ENCODE measurements at regions not wholly inside any gene's neighbourhood (a gene's known extent, or its start where the extent isn't known, plus 50 kb on each side); places are given as distances from the start of the nearest gene placed in this dataset.

DNA sequence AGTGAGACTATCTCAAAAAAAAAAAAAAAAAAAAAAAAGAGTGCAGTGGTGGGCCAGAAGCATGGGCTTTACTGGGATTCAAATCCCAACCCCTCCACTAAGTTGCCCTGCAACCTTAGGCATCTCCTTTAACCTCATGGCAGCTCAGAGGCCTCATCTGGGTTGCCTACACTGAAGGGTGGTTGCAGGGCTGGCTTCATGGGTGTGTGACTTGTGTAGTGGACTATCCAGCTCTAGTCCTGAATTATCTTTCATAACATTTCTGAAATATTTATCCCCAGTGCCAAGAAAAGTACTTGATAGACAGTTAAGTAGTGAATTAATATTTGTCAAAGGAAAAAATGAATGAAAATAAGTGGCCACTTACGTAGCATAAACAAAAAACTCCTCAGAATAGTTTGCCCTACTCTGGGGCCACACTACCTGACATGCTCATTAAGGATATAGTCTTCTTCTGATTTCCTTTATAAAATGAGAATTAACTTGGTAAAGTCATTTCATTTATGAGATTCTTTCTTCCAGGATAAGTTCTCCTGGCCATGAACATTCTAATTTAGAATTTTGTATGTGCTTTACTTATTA is 116.0 kb upstream of the SYT13 start:
- TF ChIP-seq POLR2AphosphoS5 (IDR thresholded peaks at IDR 0.05; ENCODE audit: low read depth, low read length) (no peak), TAF1 (IDR thresholded peaks at IDR 0.05; ENCODE audit: borderline replicate concordance, insufficient read depth, low read length) (no peak), SIN3A (IDR thresholded peaks at IDR 0.05; ENCODE audit: borderline replicate concordance, insufficient read depth, low read length) (no peak), FOXP2 (optimal IDR thresholded peaks at IDR 0.05; ENCODE audit: borderline replicate concordance, extremely low read depth, extremely low read length, insufficient read depth) (no peak)
- TF ChIP-seq, protein P1, sequence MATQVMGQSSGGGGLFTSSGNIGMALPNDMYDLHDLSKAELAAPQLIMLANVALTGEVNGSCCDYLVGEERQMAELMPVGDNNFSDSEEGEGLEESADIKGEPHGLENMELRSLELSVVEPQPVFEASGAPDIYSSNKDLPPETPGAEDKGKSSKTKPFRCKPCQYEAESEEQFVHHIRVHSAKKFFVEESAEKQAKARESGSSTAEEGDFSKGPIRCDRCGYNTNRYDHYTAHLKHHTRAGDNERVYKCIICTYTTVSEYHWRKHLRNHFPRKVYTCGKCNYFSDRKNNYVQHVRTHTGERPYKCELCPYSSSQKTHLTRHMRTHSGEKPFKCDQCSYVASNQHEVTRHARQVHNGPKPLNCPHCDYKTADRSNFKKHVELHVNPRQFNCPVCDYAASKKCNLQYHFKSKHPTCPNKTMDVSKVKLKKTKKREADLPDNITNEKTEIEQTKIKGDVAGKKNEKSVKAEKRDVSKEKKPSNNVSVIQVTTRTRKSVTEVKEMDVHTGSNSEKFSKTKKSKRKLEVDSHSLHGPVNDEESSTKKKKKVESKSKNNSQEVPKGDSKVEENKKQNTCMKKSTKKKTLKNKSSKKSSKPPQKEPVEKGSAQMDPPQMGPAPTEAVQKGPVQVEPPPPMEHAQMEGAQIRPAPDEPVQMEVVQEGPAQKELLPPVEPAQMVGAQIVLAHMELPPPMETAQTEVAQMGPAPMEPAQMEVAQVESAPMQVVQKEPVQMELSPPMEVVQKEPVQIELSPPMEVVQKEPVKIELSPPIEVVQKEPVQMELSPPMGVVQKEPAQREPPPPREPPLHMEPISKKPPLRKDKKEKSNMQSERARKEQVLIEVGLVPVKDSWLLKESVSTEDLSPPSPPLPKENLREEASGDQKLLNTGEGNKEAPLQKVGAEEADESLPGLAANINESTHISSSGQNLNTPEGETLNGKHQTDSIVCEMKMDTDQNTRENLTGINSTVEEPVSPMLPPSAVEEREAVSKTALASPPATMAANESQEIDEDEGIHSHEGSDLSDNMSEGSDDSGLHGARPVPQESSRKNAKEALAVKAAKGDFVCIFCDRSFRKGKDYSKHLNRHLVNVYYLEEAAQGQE (IDR thresholded peaks at IDR 0.05; ENCODE audit: insufficient read depth in 1 of 2, low read depth in 2 of 2, low read length in 2 of 2) = no peak

DNA sequence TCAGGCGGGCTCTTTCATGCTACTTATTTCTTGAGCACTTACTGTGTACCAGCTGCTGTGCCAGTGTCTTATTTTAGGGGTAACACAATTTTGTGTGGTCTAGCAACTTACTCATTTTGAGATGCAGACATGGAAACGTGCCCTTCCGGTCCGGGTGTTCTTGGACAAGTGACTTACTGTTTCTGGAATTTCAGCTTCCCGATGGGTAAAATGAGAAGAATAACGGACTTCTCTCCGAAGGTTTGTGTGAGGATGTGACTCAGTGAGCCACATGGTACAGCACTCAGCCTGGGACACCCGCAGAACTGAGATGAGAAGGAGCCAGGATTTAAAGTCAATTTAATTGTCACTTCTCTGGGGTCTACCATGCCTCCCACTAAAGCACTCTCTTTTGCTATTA is 114.5 kb upstream of the SYT13 start:
- TF ChIP-seq, protein P1 (IDR thresholded peaks at IDR 0.05; ENCODE audit: insufficient read depth in 1 of 2, low read depth in 2 of 2, low read length in 2 of 2) = no peak
- TF ChIP-seq FOXP2 (optimal IDR thresholded peaks at IDR 0.05; ENCODE audit: borderline replicate concordance, extremely low read depth, extremely low read length, insufficient read depth) (no peak), POLR2AphosphoS5 (IDR thresholded peaks at IDR 0.05; ENCODE audit: low read depth, low read length) (no peak), TAF1 (IDR thresholded peaks at IDR 0.05; ENCODE audit: borderline replicate concordance, insufficient read depth, low read length) (no peak), SIN3A (IDR thresholded peaks at IDR 0.05; ENCODE audit: borderline replicate concordance, insufficient read depth, low read length) (no peak)

DNA sequence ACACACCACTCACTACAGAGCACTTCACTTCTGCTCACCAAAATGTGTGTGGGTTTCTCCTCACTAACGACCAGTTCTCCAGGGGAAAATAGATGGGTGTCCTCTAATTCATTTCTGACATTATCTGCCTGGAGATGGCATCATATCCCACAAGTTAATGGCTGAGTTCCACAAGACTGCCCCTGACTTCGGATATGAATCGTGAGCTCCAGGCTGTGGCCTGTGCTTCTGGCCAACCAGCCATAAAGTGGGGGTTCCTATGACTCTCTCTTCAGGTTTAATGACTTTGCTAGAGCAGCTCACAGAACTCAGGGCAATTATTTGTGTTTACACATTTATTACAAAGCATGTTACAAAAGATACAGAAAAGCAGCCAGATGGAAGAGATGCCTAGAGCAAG is 113.0 kb upstream of the SYT13 start:
- TF ChIP-seq FOXP2 (optimal IDR thresholded peaks at IDR 0.05; ENCODE audit: borderline replicate concordance, extremely low read depth, extremely low read length, insufficient read depth) (no peak), POLR2AphosphoS5 (IDR thresholded peaks at IDR 0.05; ENCODE audit: low read depth, low read length) (no peak), TAF1 (IDR thresholded peaks at IDR 0.05; ENCODE audit: borderline replicate concordance, insufficient read depth, low read length) (no peak), SIN3A (IDR thresholded peaks at IDR 0.05; ENCODE audit: borderline replicate concordance, insufficient read depth, low read length) (no peak)
- TF ChIP-seq, protein P1 (IDR thresholded peaks at IDR 0.05; ENCODE audit: insufficient read depth in 1 of 2, low read depth in 2 of 2, low read length in 2 of 2) = no peak

DNA sequence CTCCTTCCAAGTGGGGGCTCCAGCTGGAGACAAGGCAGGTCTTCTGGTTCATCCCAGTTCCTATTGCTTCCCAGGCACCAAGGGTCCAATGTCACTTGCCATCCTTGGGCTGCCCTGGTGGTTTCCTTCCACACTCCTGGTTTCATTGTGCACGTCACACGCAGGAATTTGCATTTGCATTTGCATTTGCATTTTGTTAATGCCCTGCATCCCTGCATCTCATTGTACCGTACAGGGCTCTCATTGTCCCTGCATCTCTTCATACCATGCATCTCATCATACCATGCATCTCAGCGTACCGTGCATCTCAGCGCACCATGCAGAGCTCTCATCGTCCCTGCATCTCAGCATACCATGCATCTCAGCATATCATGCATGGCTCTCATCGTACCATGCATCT is 112.2 kb upstream of the SYT13 start:
- TF ChIP-seq FOXP2 (optimal IDR thresholded peaks at IDR 0.05; ENCODE audit: borderline replicate concordance, extremely low read depth, extremely low read length, insufficient read depth) (no peak), POLR2AphosphoS5 (IDR thresholded peaks at IDR 0.05; ENCODE audit: low read depth, low read length) (no peak), TAF1 (IDR thresholded peaks at IDR 0.05; ENCODE audit: borderline replicate concordance, insufficient read depth, low read length) (no peak), SIN3A (IDR thresholded peaks at IDR 0.05; ENCODE audit: borderline replicate concordance, insufficient read depth, low read length) (no peak)
- TF ChIP-seq, protein P1 (IDR thresholded peaks at IDR 0.05; ENCODE audit: insufficient read depth in 1 of 2, low read depth in 2 of 2, low read length in 2 of 2) = no peak
